ENCODE measurements at regions not wholly inside any gene's neighbourhood (a gene's known extent, or its start where the extent isn't known, plus 50 kb on each side); places are given as distances from the start of the nearest gene placed in this dataset.

GRCh38 chr1:234918961-234919761 lies 209.5 kb downstream of the TOMM20 start:
- H3K27ac Mint-ChIP-seq, result peak overlapping the region; percentile 17 to 85 (median 78); a peak in 5 of 7 replicates
- H3K36me3 Mint-ChIP-seq (ENCODE audit: insufficient read depth in 1 of 3, low read depth in 3 of 3), result peaks cover 0 to 6% (median 3%) of the 10 kb centered on the region in 3 experiments; a peak in 4 of 7 replicates
- no CpG with 5 or more reads among the region's 15 CpGs for WGBS (ENCODE audit: extremely low coverage, insufficient read length, low lambda C conversion rate)

More at GRCh38 chr1:234918961-234919761, 209.5 kb downstream of the TOMM20 start:
- DNase-seq, result no peak
- Histone ChIP-seq H2AK5ac (ENCODE audit: insufficient read length, low read length) (no peak overlapping the region), H4K91ac (ENCODE audit: insufficient read length, low read depth, low read length) (no peak overlapping the region), H3K27me3 (ENCODE audit: insufficient read depth, low read length) (no peaks in the 10 kb centered on the region), H3T11ph (ENCODE audit: low read length) (no peak overlapping the region), H3K4ac (ENCODE audit: low read depth, low read length) (no peak overlapping the region), H3K27ac (ENCODE audit: insufficient read length, low read depth, low read length) (no peak overlapping the region), H3K4me1 (ENCODE audit: insufficient read depth, low read length) (no peaks in the 10 kb centered on the region), H2AFZ (ENCODE audit: low read length) (no peak overlapping the region), H4K5ac (ENCODE audit: insufficient read length, low read depth, low read length) (no peak overlapping the region), H2BK15ac (ENCODE audit: low read depth, low read length) (no peak overlapping the region), H4K20me1 (ENCODE audit: control insufficient read depth, insufficient read depth, insufficient read length) (no peaks in the 10 kb centered on the region), H3K18ac (ENCODE audit: insufficient read length, low read depth, low read length) (peak overlapping the region; percentile 21), H2BK20ac (ENCODE audit: low read depth, low read length, poor library complexity, severe bottlenecking) (no peak overlapping the region), H3K56ac (ENCODE audit: insufficient read length, low read depth, low read length) (no peak overlapping the region), H3K79me1 (ENCODE audit: insufficient read depth, low read depth, low read length, poor library complexity, severe bottlenecking) (no peaks in the 10 kb centered on the region), H3K9ac (ENCODE audit: extremely low read depth, insufficient read length, low read length) (no peak overlapping the region), H2BK5ac (ENCODE audit: insufficient read length, low read length) (no peak overlapping the region), H3K9me3 (ENCODE audit: control insufficient read depth, low read depth, low read length) (no peaks in the 10 kb centered on the region), H4K8ac (replicated peaks; ENCODE audit: insufficient read length, low read depth, low read length) (no peak overlapping the region), H3K23me2 (ENCODE audit: insufficient read length, low read depth, low read length, poor library complexity, severe bottlenecking) (no peaks in the 10 kb centered on the region), H3K79me2 (ENCODE audit: insufficient read depth, low read length) (no peaks in the 10 kb centered on the region), H2BK120ac (ENCODE audit: low read depth, low read length, poor library complexity, severe bottlenecking) (no peak overlapping the region), H2BK12ac (ENCODE audit: insufficient read length, low read depth, low read length) (no peak overlapping the region), H3K14ac (ENCODE audit: insufficient read depth, low read length) (peak overlapping the region; percentile 69; the same call in 1 of the 2 replicates), H3K23ac (ENCODE audit: insufficient read length, low read depth, low read length) (no peak overlapping the region), H3K4me2 (ENCODE audit: insufficient read depth, insufficient read length, low read length) (no peak overlapping the region)
- Mint-ChIP-seq H3K27me3 (ENCODE audit: low read depth) (peaks cover 24% of the 10 kb centered on the region), H3K4me1 (peaks cover 20 to 37% of the 10 kb centered on the region in 2 experiments), H3K4me3 (no peak overlapping the region; a peak in 1 of 5 replicates), H3K9me3 (peaks cover 2 to 5% of the 10 kb centered on the region in 2 experiments; a peak in 4 of 5 replicates)
- no peak for TF ChIP-seq CTCF (conservative IDR thresholded peaks at IDR 0.05)

All from H9 (cell line).